K562 (cell line): ENCODE measurements at regions not wholly inside any gene's neighbourhood (a gene's known extent, or its start where the extent isn't known, plus 50 kb on each side); places are given as distances from the start of the nearest gene placed in this dataset.

Source experiments
- ATAC-seq: fragments of 200-7000 bp; cut with Tn5 transposase; 3 replicates; pipeline ENCODE4 v1.9.1; 2020; ENCODE audit warnings: moderate library complexity
- BruUV-seq: library from RNA; stranded (reverse); fragments of 400-500 nt; replicated peaks from 2 replicates; lab custom pipeline; 2021; lab: Mats Ljungman, UMichigan
- CTCF ChIA-PET: fragments of 300-600 bp; formaldehyde crosslinking; extraction: SDS; loops from one replicate; lab custom pipeline; 2021; ENCODE audit warnings: low intra/inter-chr PET ratio; lab: Yijun Ruan, JAX
- POLR2A ChIA-PET: fragments of 300-600, 350-650 bp; sonication (Branson Sonifier 250); formaldehyde crosslinking; extraction: SDS; loops from one replicate; lab custom pipeline; 2021; ENCODE audit warnings: antibody characterized with exemption, inconsistent platforms; lab: Yijun Ruan, JAX
- DNase-seq, 4 experiments: peaks; one replicate each; pipeline versions ENCODE4 v3.0.0 to v3.0.0-alpha.2; 2011 to 2018; ENCODE audit warnings: low spot score in 3 of 4, mixed read lengths in 3 of 4; ENCODE audit errors: extremely low read depth in 1 of 4
- FAIRE-seq: peaks from 2 replicates; lab custom pipeline; 2011; peaks lifted over from hg19 to GRCh38; lab: Jason Lieb, UNC
- H2AFZ ChIP-seq: 2 replicates; pipeline ENCODE4 v1.6.0; 2011; ENCODE audit warnings: low read depth, low read length, control low read depth, inconsistent platforms
- H3K27ac ChIP-seq: fragments of 200-600 bp; 3 replicates; pipeline ENCODE4 v1.8.0; 2011; ENCODE audit warnings: low read depth, mild to moderate bottlenecking, control low read depth, inconsistent platforms, low read length, moderate library complexity, mixed read lengths; ENCODE audit errors: extremely low read depth
- H3K27me3 ChIP-seq, 2 experiments: fragments of 300-600 bp in 1 of 2; 2 replicates in 1 of 2; 3 replicates in 1 of 2; pipeline versions ENCODE4 v1.6.0 to v1.8.0; 2011; ENCODE audit warnings: inconsistent platforms in 2 of 2, low read length in 2 of 2, mild to moderate bottlenecking in 1 of 2, mixed read lengths in 1 of 2, moderate library complexity in 1 of 2; ENCODE audit not compliant: control insufficient read depth in 2 of 2, insufficient read depth in 2 of 2
- H3K36me3 ChIP-seq: fragments of 300-600 bp; 3 replicates; pipeline ENCODE4 v1.8.0; 2011; ENCODE audit warnings: mild to moderate bottlenecking, low read length, inconsistent platforms; ENCODE audit not compliant: control insufficient read depth, insufficient read depth
- H3K4me1 ChIP-seq, 2 experiments: fragments of 200-600 bp in 1 of 2; replicated peaks in 1 of 2; 2 replicates in 1 of 2; 3 replicates in 1 of 2; pipeline versions ENCODE4 v1.5.1 to v1.8.0; 2011; ENCODE audit warnings: inconsistent platforms in 2 of 2, low read length in 2 of 2, mild to moderate bottlenecking in 1 of 2, mixed read lengths in 1 of 2, moderate library complexity in 1 of 2; ENCODE audit not compliant: control insufficient read depth in 2 of 2, insufficient read depth in 2 of 2
- H3K4me2 ChIP-seq: 2 replicates; pipeline ENCODE4 v1.6.1; 2011; ENCODE audit warnings: low read length, control low read depth, inconsistent platforms, mixed read lengths; ENCODE audit not compliant: insufficient read depth
- H3K4me3 ChIP-seq: fragments of 200-600 bp; sonication (generic), shearing (Covaris generic); 2 replicates; pipeline ENCODE4 v1.5.1; 2016; ENCODE audit warnings: control low read depth, inconsistent platforms
- H3K79me2 ChIP-seq: fragments of 200-600 bp; 3 replicates; pipeline ENCODE4 v1.8.0; 2011; ENCODE audit warnings: low read length, inconsistent platforms; ENCODE audit not compliant: control insufficient read depth, insufficient read depth
- H3K9ac ChIP-seq, 2 experiments: 2 replicates each; pipeline versions ENCODE4 v1.6.0 to v1.6.1; 2011; ENCODE audit warnings: low read depth in 2 of 2, low read length in 2 of 2, control low read depth in 1 of 2, inconsistent platforms in 1 of 2, mild to moderate bottlenecking in 1 of 2, mixed read lengths in 1 of 2; ENCODE audit not compliant: insufficient read depth in 1 of 2
- H3K9me1 ChIP-seq: one replicate; pipeline ENCODE4 v1.6.0; 2011; ENCODE audit warnings: inconsistent platforms, mild to moderate bottlenecking, low read length, moderate library complexity; ENCODE audit not compliant: control insufficient read depth, insufficient read depth
- H3K9me3 ChIP-seq: replicated peaks from 2 replicates; pipeline ENCODE4 v1.5.1; 2011; ENCODE audit warnings: low read depth, low read length, inconsistent platforms; ENCODE audit not compliant: control insufficient read depth, insufficient read depth
- H4K20me1 ChIP-seq: replicated peaks from 2 replicates; pipeline ENCODE4 v1.6.1; 2011; ENCODE audit warnings: low read length, inconsistent platforms, mixed read lengths; ENCODE audit not compliant: control insufficient read depth, insufficient read depth
- CBFA2T3 ChIP-seq: fragments of 450-650 bp; IDR thresholded peaks from 2 replicates; pipeline ENCODE4 v1.6.1; 2017
- FOXK2 ChIP-seq, 2 experiments: fragments of 450-650 bp; IDR thresholded peaks in 1 of 2; conservative IDR thresholded peaks in 1 of 2; 2 replicates each; pipeline ENCODE4 v1.6.1; 2016; ENCODE audit warnings: low read depth in 2 of 2, mild to moderate bottlenecking in 1 of 2
- MTA1 ChIP-seq: fragments of 450-650 bp; IDR thresholded peaks from 2 replicates; pipeline ENCODE4 v1.6.1; 2017; ENCODE audit warnings: borderline replicate concordance
- MYC ChIP-seq, 2 experiments: fragments of 250-450 bp in 1 of 2; sonication (Bioruptor Pico) in 1 of 2; IDR thresholded peaks; 2 replicates each; pipeline versions ENCODE4 v1.5.1 to v1.6.1; 2012 to 2021; ENCODE audit warnings: low read depth in 2 of 2, borderline replicate concordance in 1 of 2, improper control_type of control experiment in 1 of 2, low read length in 1 of 2, mild to moderate bottlenecking in 1 of 2, moderate library complexity in 1 of 2
- WGBS: fragments of 100-300 bp; shearing (Covaris generic); methylation state at CpG from one replicate; pipeline ENCODE4 v1.1.6; 2016; ENCODE audit warnings: low coverage, mixed read lengths; ENCODE audit not compliant: insufficient coverage; ENCODE audit errors: missing lambda C conversion rate; 5-methylcytosine and 5-hydroxymethylcytosine counted together
- in situ Hi-C: fragments of 300-500 bp; cut with MboI; formaldehyde crosslinking; loops from 4 replicates; pipeline ENCODE4 v1.15.0; 2018; ENCODE audit warnings: inconsistent platforms, mixed read lengths
- intact Hi-C: fragments of 100-400 bp; cut with micrococcal nuclease; formaldehyde crosslinking; loops from 2 replicates; pipeline ENCODE4 v1.14.2; 2022
- TF ChIP-seq, protein P1 (sequence below): fragments of 150-350 bp; IDR thresholded peaks from 2 replicates; pipeline ENCODE4 v1.6.1; 2014; ENCODE audit warnings: low read depth, mild to moderate bottlenecking, low read length, borderline replicate concordance
- TF ChIP-seq, protein P2 (sequence below): sonication (generic); formaldehyde crosslinking; IDR thresholded peaks from 2 replicates; pipeline ENCODE4 v1.8.0; 2022; ENCODE audit warnings: mild to moderate bottlenecking, low read depth, missing genetic modification reagents
- TF ChIP-seq, protein P3 (sequence below): fragments of 250-450 bp; sonication (Bioruptor Pico); IDR thresholded peaks from 2 replicates; pipeline ENCODE4 v1.5.1; 2021; ENCODE audit warnings: mild to moderate bottlenecking
- TF ChIP-seq, protein P4 (sequence below): IDR thresholded peaks from 2 replicates; pipeline ENCODE4 v1.6.1; 2012; ENCODE audit warnings: low read depth, low read length, improper control_type of control experiment, borderline replicate concordance
- TF ChIP-seq, protein P5 (sequence below), 3 experiments: IDR thresholded peaks in 2 of 3; conservative IDR thresholded peaks in 1 of 3; 2 replicates each; pipeline ENCODE4 v1.5.1; 2011 to 2012; ENCODE audit warnings: low read length in 3 of 3, mild to moderate bottlenecking in 3 of 3, control low read depth in 2 of 3, improper control_type of control experiment in 1 of 3, inconsistent platforms in 1 of 3, low read depth in 1 of 3, mixed read lengths in 1 of 3, moderate library complexity in 1 of 3; ENCODE audit not compliant: insufficient read depth in 2 of 3

DNA sequence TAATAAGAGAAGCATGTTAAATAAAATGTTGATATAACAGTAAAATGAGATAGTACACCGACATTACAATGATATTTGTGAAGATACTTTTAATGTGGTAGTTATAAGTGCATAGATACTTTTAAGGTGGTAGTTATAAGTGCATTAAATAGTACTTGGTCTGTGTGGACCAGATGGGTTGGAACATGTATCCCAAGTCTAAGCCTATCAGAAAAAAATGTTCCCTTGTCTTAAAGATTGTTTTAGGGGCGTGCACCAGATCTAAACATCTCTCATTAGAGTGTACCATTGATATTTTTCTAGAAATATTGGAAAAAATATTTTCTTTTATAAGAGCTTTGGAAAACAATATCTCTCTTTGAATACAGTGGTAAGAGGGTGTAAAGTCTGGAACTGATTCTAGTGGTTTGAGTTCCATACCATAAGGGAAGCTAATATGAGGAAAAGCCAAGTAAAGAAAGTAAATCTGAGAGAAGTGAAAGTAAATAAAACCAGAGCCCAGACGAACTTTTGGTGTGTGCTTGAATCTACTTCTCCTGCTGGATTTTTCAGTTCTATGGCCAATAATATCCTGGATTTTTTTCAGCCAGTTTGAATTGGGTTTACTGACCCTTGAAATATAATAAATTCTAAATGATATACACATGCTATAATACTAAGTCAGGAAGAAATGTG is 175.3 kb downstream of the MBL2 start (continued):
- TF ChIP-seq, protein P1, sequence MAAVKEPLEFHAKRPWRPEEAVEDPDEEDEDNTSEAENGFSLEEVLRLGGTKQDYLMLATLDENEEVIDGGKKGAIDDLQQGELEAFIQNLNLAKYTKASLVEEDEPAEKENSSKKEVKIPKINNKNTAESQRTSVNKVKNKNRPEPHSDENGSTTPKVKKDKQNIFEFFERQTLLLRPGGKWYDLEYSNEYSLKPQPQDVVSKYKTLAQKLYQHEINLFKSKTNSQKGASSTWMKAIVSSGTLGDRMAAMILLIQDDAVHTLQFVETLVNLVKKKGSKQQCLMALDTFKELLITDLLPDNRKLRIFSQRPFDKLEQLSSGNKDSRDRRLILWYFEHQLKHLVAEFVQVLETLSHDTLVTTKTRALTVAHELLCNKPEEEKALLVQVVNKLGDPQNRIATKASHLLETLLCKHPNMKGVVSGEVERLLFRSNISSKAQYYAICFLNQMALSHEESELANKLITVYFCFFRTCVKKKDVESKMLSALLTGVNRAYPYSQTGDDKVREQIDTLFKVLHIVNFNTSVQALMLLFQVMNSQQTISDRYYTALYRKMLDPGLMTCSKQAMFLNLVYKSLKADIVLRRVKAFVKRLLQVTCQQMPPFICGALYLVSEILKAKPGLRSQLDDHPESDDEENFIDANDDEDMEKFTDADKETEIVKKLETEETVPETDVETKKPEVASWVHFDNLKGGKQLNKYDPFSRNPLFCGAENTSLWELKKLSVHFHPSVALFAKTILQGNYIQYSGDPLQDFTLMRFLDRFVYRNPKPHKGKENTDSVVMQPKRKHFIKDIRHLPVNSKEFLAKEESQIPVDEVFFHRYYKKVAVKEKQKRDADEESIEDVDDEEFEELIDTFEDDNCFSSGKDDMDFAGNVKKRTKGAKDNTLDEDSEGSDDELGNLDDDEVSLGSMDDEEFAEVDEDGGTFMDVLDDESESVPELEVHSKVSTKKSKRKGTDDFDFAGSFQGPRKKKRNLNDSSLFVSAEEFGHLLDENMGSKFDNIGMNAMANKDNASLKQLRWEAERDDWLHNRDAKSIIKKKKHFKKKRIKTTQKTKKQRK = no peak
- no peak for TF ChIP-seq MTA1
- TF ChIP-seq CBFA2T3 = no peak
- TF ChIP-seq, protein P2, sequence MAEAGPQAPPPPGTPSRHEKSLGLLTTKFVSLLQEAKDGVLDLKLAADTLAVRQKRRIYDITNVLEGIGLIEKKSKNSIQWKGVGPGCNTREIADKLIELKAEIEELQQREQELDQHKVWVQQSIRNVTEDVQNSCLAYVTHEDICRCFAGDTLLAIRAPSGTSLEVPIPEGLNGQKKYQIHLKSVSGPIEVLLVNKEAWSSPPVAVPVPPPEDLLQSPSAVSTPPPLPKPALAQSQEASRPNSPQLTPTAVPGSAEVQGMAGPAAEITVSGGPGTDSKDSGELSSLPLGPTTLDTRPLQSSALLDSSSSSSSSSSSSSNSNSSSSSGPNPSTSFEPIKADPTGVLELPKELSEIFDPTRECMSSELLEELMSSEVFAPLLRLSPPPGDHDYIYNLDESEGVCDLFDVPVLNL (CRISPR knock-in tag) = no peak

DNA sequence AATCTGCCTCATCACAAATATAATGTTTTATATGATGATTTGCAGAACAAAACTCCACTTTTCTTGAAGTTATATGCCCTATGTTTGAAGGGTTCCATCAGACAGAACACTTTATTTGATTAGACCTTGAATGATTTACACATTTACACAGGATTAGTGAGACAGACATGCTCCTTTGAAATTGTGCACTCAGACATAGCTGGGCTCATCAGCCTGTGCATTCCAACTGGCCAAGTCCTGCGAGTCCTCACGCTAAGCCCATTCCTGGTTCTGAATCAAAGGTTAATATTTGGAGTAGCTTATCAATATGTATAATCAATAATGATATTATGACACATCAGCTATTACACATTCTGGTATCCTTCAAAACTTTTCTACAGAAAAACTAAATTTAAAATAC is 173.6 kb downstream of the MBL2 start:
- FAIRE-seq = no peak
- no peaks in the 10 kb centered on the region for H3K27me3 ChIP-seq
- BruUV-seq = no TSS peak
- no peak overlapping the region for H3K27ac ChIP-seq
- in situ Hi-C loops = no loop called here
- H3K4me2 ChIP-seq = no peak overlapping the region
- no peaks in the 10 kb centered on the region for H4K20me1 ChIP-seq
- CTCF ChIA-PET = no interaction called here
- H3K9me1 ChIP-seq = no peaks in the 10 kb centered on the region
- H3K4me3 ChIP-seq = no peak overlapping the region
- intact Hi-C loops = no loop called here
- H3K9ac ChIP-seq = no peak overlapping the region
- POLR2A ChIA-PET = no interaction called here
- no peak overlapping the region for H2AFZ ChIP-seq
- WGBS = 0% methylated on average over 2 of the region's 2 CpGs
- no peaks in the 10 kb centered on the region for H3K36me3 ChIP-seq
- DNase-seq = no peak
- H3K79me2 ChIP-seq = no peaks in the 10 kb centered on the region
- H3K4me1 ChIP-seq = no peaks in the 10 kb centered on the region
- H3K9me3 ChIP-seq = no peaks in the 10 kb centered on the region
- no peak for ATAC-seq
- TF ChIP-seq, protein P3, sequence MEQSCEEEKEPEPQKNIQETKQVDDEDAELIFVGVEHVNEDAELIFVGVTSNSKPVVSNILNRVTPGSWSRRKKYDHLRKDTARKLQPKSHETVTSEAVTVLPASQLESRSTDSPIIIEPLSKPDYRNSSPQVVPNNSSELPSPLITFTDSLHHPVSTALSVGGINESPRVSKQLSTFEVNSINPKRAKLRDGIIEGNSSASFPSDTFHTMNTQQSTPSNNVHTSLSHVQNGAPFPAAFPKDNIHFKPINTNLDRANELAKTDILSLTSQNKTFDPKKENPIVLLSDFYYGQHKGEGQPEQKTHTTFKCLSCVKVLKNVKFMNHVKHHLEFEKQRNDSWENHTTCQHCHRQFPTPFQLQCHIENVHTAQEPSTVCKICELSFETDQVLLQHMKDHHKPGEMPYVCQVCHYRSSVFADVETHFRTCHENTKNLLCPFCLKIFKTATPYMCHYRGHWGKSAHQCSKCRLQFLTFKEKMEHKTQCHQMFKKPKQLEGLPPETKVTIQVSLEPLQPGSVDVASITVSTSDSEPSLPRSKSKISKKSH (CRISPR knock-in tag) = no peak
- TF ChIP-seq, protein P4, sequence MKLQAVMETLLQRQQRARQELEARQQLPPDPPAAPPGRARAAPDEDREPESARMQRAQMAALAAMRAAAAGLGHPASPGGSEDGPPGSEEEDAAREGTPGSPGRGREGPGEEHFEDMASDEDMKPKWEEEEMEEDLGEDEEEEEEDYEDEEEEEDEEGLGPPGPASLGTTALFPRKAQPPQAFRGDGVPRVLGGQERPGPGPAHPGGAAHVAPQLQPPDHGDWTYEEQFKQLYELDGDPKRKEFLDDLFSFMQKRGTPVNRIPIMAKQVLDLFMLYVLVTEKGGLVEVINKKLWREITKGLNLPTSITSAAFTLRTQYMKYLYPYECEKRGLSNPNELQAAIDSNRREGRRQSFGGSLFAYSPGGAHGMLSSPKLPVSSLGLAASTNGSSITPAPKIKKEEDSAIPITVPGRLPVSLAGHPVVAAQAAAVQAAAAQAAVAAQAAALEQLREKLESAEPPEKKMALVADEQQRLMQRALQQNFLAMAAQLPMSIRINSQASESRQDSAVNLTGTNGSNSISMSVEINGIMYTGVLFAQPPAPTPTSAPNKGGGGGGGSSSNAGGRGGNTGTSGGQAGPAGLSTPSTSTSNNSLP = no peak
- TF ChIP-seq FOXK2 (conservative IDR thresholded peaks at IDR 0.05 in 1 of 2, IDR thresholded peaks at IDR 0.05 in 1 of 2; ENCODE audit: low read depth in 2 of 2) (no peak), MYC (IDR thresholded peaks at IDR 0.05; ENCODE audit: low read depth, low read length) (no peak), MYC (CRISPR knock-in tag; IDR thresholded peaks at IDR 0.05; ENCODE audit: borderline replicate concordance, low read depth) (no peak)
- TF ChIP-seq, protein P5, sequence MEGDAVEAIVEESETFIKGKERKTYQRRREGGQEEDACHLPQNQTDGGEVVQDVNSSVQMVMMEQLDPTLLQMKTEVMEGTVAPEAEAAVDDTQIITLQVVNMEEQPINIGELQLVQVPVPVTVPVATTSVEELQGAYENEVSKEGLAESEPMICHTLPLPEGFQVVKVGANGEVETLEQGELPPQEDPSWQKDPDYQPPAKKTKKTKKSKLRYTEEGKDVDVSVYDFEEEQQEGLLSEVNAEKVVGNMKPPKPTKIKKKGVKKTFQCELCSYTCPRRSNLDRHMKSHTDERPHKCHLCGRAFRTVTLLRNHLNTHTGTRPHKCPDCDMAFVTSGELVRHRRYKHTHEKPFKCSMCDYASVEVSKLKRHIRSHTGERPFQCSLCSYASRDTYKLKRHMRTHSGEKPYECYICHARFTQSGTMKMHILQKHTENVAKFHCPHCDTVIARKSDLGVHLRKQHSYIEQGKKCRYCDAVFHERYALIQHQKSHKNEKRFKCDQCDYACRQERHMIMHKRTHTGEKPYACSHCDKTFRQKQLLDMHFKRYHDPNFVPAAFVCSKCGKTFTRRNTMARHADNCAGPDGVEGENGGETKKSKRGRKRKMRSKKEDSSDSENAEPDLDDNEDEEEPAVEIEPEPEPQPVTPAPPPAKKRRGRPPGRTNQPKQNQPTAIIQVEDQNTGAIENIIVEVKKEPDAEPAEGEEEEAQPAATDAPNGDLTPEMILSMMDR (IDR thresholded peaks at IDR 0.05 in 2 of 3, conservative IDR thresholded peaks at IDR 0.05 in 1 of 3; ENCODE audit: insufficient read depth in 2 of 3, low read depth in 1 of 3, low read length in 3 of 3) = no peak
